Smooth muscle cell (in vitro differentiated cells): ENCODE measurements at regions not wholly inside any gene's neighbourhood (a gene's known extent, or its start where the extent isn't known, plus 50 kb on each side); places are given as distances from the start of the nearest gene placed in this dataset.
"Not testable (repeated sequence)": the region's sequence is repeated elsewhere in the genome, so short reads cannot be mapped to it uniquely, and the experiment has no call there.

Experiments
- DNase-seq: peaks from one replicate; lab custom pipeline; 2025; ENCODE audit not compliant: unreplicated experiment; lab: John Stamatoyannopoulos, UW
- H2AFZ ChIP-seq: fragments of 200-600 bp; sonication (generic); 2 replicates; pipeline ENCODE4 v1.6.0; 2016; ENCODE audit warnings: antibody characterized with exemption, low read depth, mild to moderate bottlenecking
- H3F3A ChIP-seq: fragments of 200-600 bp; sonication (generic); 2 replicates; pipeline ENCODE4 v1.6.0; 2017; ENCODE audit warnings: antibody characterized with exemption, low read depth
- H3K27ac ChIP-seq: fragments of 200-600 bp; sonication (generic); 2 replicates; pipeline ENCODE4 v1.5.1; 2016; ENCODE audit warnings: low read depth, mild to moderate bottlenecking
- H3K27me3 ChIP-seq: fragments of 200-600 bp; sonication (generic); 2 replicates; pipeline ENCODE4 v1.6.1; 2016; ENCODE audit warnings: low read depth, mild to moderate bottlenecking
- H3K36me3 ChIP-seq: fragments of 200-600 bp; sonication (generic); 2 replicates; pipeline ENCODE4 v1.5.1; 2016; ENCODE audit warnings: low read depth
- H3K4me1 ChIP-seq: fragments of 200-600 bp; sonication (generic); 2 replicates; pipeline ENCODE4 v1.5.1; 2016; ENCODE audit warnings: low read depth
- H3K4me2 ChIP-seq: fragments of 200-600 bp; sonication (generic); 2 replicates; pipeline ENCODE4 v1.6.0; 2016; ENCODE audit warnings: mild to moderate bottlenecking
- H3K4me3 ChIP-seq: fragments of 200-600 bp; sonication (generic); 2 replicates; pipeline ENCODE4 v1.5.1; 2016; ENCODE audit warnings: mild to moderate bottlenecking
- H3K79me2 ChIP-seq: fragments of 200-600 bp; sonication (generic); 2 replicates; pipeline ENCODE4 v1.6.0; 2016; ENCODE audit warnings: low read depth, mild to moderate bottlenecking
- H3K9ac ChIP-seq: fragments of 200-600 bp; sonication (generic); 2 replicates; pipeline ENCODE4 v1.6.0; 2016; ENCODE audit warnings: low read depth
- H3K9me3 ChIP-seq: fragments of 200-600 bp; sonication (generic); replicated peaks from 2 replicates; pipeline ENCODE4 v1.5.1; 2016; ENCODE audit warnings: low read depth
- H4K20me1 ChIP-seq: fragments of 200-600 bp; sonication (generic); 2 replicates; pipeline ENCODE4 v1.6.0; 2016; ENCODE audit warnings: low read depth
- CTCF ChIP-seq: fragments of 200-600 bp; sonication (generic); IDR thresholded peaks from 2 replicates; pipeline ENCODE4 v1.5.1; 2017; ENCODE audit warnings: borderline replicate concordance, mild to moderate bottlenecking, antibody characterized with exemption; ENCODE audit not compliant: insufficient read depth, poor library complexity, severe bottlenecking
- WGBS: methylation state at CpG from one replicate; pipeline ENCODE4 v1.1.7; 2016; ENCODE audit warnings: low lambda C conversion rate; 5-methylcytosine and 5-hydroxymethylcytosine counted together

- Histone ChIP-seq H4K20me1 (no peaks in the 10 kb centered on the region), H3K4me3 (no peak overlapping the region)
- 95% methylated on average over 6 of the region's 6 CpGs for WGBS
These were observed 231.5 kb upstream of the ID4 start for GRCh38 chr6:19605624-19606023.

GRCh38 chr6:19608546-19608945, 228.6 kb upstream of the ID4 start:
- Histone ChIP-seq H3K4me2 (no peak overlapping the region), H3K4me1 (no peaks in the 10 kb centered on the region), H3K4me3 (no peak overlapping the region), H3K27me3 (no peaks in the 10 kb centered on the region), H3K36me3 (no peaks in the 10 kb centered on the region), H3K9ac (no peak overlapping the region), H2AFZ (no peak overlapping the region), H3F3A (no peaks in the 10 kb centered on the region), H3K27ac (no peak overlapping the region), H4K20me1 (no peaks in the 10 kb centered on the region), H3K9me3 (no peaks in the 10 kb centered on the region), H3K79me2 (no peaks in the 10 kb centered on the region)
- WGBS: 81% methylated on average over 1 of the region's 1 CpG
- DNase-seq: no peak
- no peak for TF ChIP-seq CTCF

More at GRCh38 chr6:19605624-19606023, 231.5 kb upstream of the ID4 start:
- H3K4me2 ChIP-seq: no peak overlapping the region
- no peak for TF ChIP-seq CTCF
- H3K27ac ChIP-seq: no peak overlapping the region
- H3K9me3 ChIP-seq: no peaks in the 10 kb centered on the region
- DNase-seq: no peak
- H3K27me3 ChIP-seq: no peaks in the 10 kb centered on the region
- H3K4me1 ChIP-seq: no peaks in the 10 kb centered on the region
- no peak overlapping the region for H3K9ac ChIP-seq
- H3K36me3 ChIP-seq: no peaks in the 10 kb centered on the region
- H3K79me2 ChIP-seq: no peaks in the 10 kb centered on the region
- no peak overlapping the region for H2AFZ ChIP-seq
- H3F3A ChIP-seq: no peaks in the 10 kb centered on the region

GRCh38 chr6:19609972-19610641, 227.1 kb upstream of the ID4 start:
- Histone ChIP-seq H3K9me3 (no peaks in the 10 kb centered on the region), H3K36me3 (no peaks in the 10 kb centered on the region), H3K27me3 (no peaks in the 10 kb centered on the region), H3K27ac (no peak overlapping the region), H4K20me1 (no peaks in the 10 kb centered on the region), H3K4me1 (no peaks in the 10 kb centered on the region), H2AFZ (no peak overlapping the region), H3K4me2 (no peak overlapping the region), H3K9ac (no peak overlapping the region), H3K4me3 (no peak overlapping the region), H3K79me2 (no peaks in the 10 kb centered on the region), H3F3A (no peaks in the 10 kb centered on the region)
- no peak for DNase-seq
- TF ChIP-seq CTCF: no peak
- WGBS: 89% methylated on average over 5 of the region's 5 CpGs

GRCh38 chr6:19612672-19613466, 224.3 kb upstream of the ID4 start:
- H4K20me1 ChIP-seq, H3K27ac ChIP-seq, H3K4me1 ChIP-seq, H3F3A ChIP-seq, H3K79me2 ChIP-seq, H3K4me3 ChIP-seq, H3K36me3 ChIP-seq, H3K9ac ChIP-seq, H3K27me3 ChIP-seq, DNase-seq, H2AFZ ChIP-seq, H3K4me2 ChIP-seq, H3K9me3 ChIP-seq: not testable (repeated sequence)
- 96% methylated on average over 27 of the region's 27 CpGs for WGBS
